ENCODE measurements at regions not wholly inside any gene's neighbourhood (a gene's known extent, or its start where the extent isn't known, plus 50 kb on each side); places are given as distances from the start of the nearest gene placed in this dataset.

DNA sequence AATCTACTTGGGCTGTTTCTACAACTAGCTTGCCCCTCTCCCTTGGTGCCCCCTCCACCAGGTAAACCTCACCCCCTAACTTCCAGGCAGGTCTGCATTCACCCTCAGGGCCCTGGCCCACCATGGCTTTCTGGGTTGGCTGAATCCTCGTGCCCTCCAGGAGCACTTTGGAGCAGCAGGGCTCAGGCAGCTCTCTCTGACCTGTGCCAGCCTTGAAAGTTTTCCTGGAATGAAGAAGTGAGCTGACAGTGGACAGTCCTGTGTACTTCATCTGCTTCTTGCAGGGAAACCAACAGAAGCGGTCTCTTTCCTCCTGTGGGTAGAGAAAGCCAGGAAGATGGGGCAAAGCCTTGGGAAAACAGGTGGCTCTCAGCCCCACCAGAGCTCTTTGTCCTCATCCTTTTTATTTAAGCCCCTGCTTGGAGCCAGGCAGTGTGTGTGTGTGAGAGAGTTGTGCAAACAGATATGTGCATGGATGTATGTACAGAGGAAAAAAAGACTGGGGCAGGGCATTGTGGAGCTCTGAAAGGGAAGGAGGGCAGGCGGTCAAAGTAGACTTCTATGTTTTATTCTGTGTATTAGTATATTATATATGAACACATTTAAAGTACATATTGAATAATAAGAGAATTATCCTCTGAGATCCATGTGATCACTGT lies 62.3 kb upstream of the SPRY4 start:
- Histone ChIP-seq H3K9me3 (ENCODE audit: control extremely low read depth in 1 of 3, control insufficient read depth in 2 of 3, insufficient read depth in 1 of 3, low read length in 2 of 3) (peaks cover 0 to 6% (median 0%) of the 10 kb centered on the region in 3 donors), H3K9ac (ENCODE audit: low read length) (no peak overlapping the region), H4K20me1 (ENCODE audit: control insufficient read depth, insufficient read depth, low read length, poor library complexity, severe bottlenecking) (no peaks in the 10 kb centered on the region), H2AFZ (ENCODE audit: insufficient read depth, low read depth, low read length, poor library complexity, severe bottlenecking) (no peak overlapping the region), H3K4me1 (ENCODE audit: control insufficient read depth in 2 of 2, insufficient read depth in 2 of 2, low read length in 2 of 2) (peaks cover 0 to 3% of the 10 kb centered on the region in 2 donors), H3K79me2 (ENCODE audit: control insufficient read depth, insufficient read depth, low read length) (no peaks in the 10 kb centered on the region), H3K4me3 (ENCODE audit: control extremely low read depth in 1 of 5, extremely low read depth in 1 of 5, insufficient read depth in 1 of 5, low read depth in 2 of 5, low read length in 4 of 5) (no peak overlapping the region), H3K27me3 (replicated peaks in 1 of 4; ENCODE audit: control extremely low read depth in 1 of 4, control insufficient read depth in 3 of 4, insufficient read depth in 4 of 4, low read length in 3 of 4) (peaks cover 0 to 7% (median 0%) of the 10 kb centered on the region in 4 experiments), H3K4me2 (replicated peaks; ENCODE audit: low read depth, low read length, poor library complexity, severe bottlenecking) (no peak overlapping the region), H3K27ac (ENCODE audit: low read length in 2 of 2) (no peak overlapping the region), H3K36me3 (replicated peaks in 1 of 2; ENCODE audit: control extremely low read depth in 1 of 2, control insufficient read depth in 1 of 2, extremely low read depth in 1 of 2, insufficient read depth in 2 of 2, low read length in 1 of 2) (no peaks in the 10 kb centered on the region)
- Mint-ChIP-seq H3K9me3 (ENCODE audit: insufficient read depth) (peaks cover 2% of the 10 kb centered on the region), H3K4me3 (no peak overlapping the region), H3K27me3 (peaks cover 17% of the 10 kb centered on the region), H3K27ac (no peak overlapping the region), H3K4me1 (no peaks in the 10 kb centered on the region)
- DNase-seq (no peak), ATAC-seq (ENCODE audit: low read depth) (no peak)
- POLR2A ChIA-PET = no interaction called here
- 90% methylated on average over 2 of the region's 3 CpGs for WGBS (ENCODE audit: insufficient coverage)
- TF ChIP-seq EZH2 (IDR thresholded peaks at IDR 0.05; ENCODE audit: borderline replicate concordance, insufficient read depth, low read depth, low read length, poor library complexity, severe bottlenecking) (no peak), CTCF (IDR thresholded peaks at IDR 0.05) (no peak)
- intact Hi-C loops (cut with micrococcal nuclease) = no loop called here
- CTCF ChIA-PET = no interaction called here

- H3K4me1 Mint-ChIP-seq = no peaks in the 10 kb centered on the region
- no peak overlapping the region for H3K27ac Mint-ChIP-seq
- ATAC-seq (ENCODE audit: low read depth) = no peak
Measured at GRCh38 chr5:142386137-142387023, 61.6 kb upstream of the SPRY4 start.

More at GRCh38 chr5:142386137-142387023, 61.6 kb upstream of the SPRY4 start:
- intact Hi-C loops (cut with micrococcal nuclease) = no loop called here
- H3K27ac ChIP-seq (ENCODE audit: low read length in 2 of 2) = no peak overlapping the region
- H4K20me1 ChIP-seq (ENCODE audit: control insufficient read depth, insufficient read depth, low read length, poor library complexity, severe bottlenecking) = no peaks in the 10 kb centered on the region
- H3K9me3 Mint-ChIP-seq (ENCODE audit: insufficient read depth) = peaks cover 2% of the 10 kb centered on the region
- WGBS (ENCODE audit: insufficient coverage) = 64% methylated on average over 4 of the region's 8 CpGs
- no peak overlapping the region for H2AFZ ChIP-seq (ENCODE audit: insufficient read depth, low read depth, low read length, poor library complexity, severe bottlenecking)
- ChIA-PET CTCF (no interaction called here), POLR2A (no interaction called here)
- H3K27me3 ChIP-seq (replicated peaks in 1 of 4; ENCODE audit: control extremely low read depth in 1 of 4, control insufficient read depth in 3 of 4, insufficient read depth in 4 of 4, low read length in 3 of 4) = peaks cover 0 to 7% (median 0%) of the 10 kb centered on the region in 4 experiments
- H3K36me3 ChIP-seq (replicated peaks in 1 of 2; ENCODE audit: control extremely low read depth in 1 of 2, control insufficient read depth in 1 of 2, extremely low read depth in 1 of 2, insufficient read depth in 2 of 2, low read length in 1 of 2) = no peaks in the 10 kb centered on the region
- no peak overlapping the region for H3K4me2 ChIP-seq (replicated peaks; ENCODE audit: low read depth, low read length, poor library complexity, severe bottlenecking)
- no peak for DNase-seq
- H3K9me3 ChIP-seq (ENCODE audit: control extremely low read depth in 1 of 3, control insufficient read depth in 2 of 3, insufficient read depth in 1 of 3, low read length in 2 of 3) = peaks cover 0 to 6% (median 0%) of the 10 kb centered on the region in 3 donors
- H3K79me2 ChIP-seq (ENCODE audit: control insufficient read depth, insufficient read depth, low read length) = no peaks in the 10 kb centered on the region
- peaks cover 15% of the 10 kb centered on the region for H3K27me3 Mint-ChIP-seq
- TF ChIP-seq EZH2 (IDR thresholded peaks at IDR 0.05; ENCODE audit: borderline replicate concordance, insufficient read depth, low read depth, low read length, poor library complexity, severe bottlenecking) (no peak), CTCF (IDR thresholded peaks at IDR 0.05) (no peak)
- peaks cover 0 to 3% of the 10 kb centered on the region in 2 donors for H3K4me1 ChIP-seq (ENCODE audit: control insufficient read depth in 2 of 2, insufficient read depth in 2 of 2, low read length in 2 of 2)
- H3K9ac ChIP-seq (ENCODE audit: low read length) = no peak overlapping the region
- no peak overlapping the region for H3K4me3 Mint-ChIP-seq
- no peak overlapping the region for H3K4me3 ChIP-seq (ENCODE audit: control extremely low read depth in 1 of 5, extremely low read depth in 1 of 5, insufficient read depth in 1 of 5, low read depth in 2 of 5, low read length in 4 of 5)
